ENCODE measurements at regions not wholly inside any gene's neighbourhood (a gene's known extent, or its start where the extent isn't known, plus 50 kb on each side); places are given as distances from the start of the nearest gene placed in this dataset.
"Not testable (repeated sequence)": the region's sequence is repeated elsewhere in the genome, so short reads cannot be mapped to it uniquely, and the experiment has no call there.

GRCh38 chr16:65278874-65279273 is 157.0 kb upstream of the CDH11 start:
- DNase-seq = no peak

- DNase-seq = no peak
These were observed 152.7 kb upstream of the CDH11 start for GRCh38 chr16:65274566-65274965.

GRCh38 chr16:65272699-65273414 is 151.0 kb upstream of the CDH11 start:
- DNase-seq = no peak

GRCh38 chr16:65271996-65272395 is 150.1 kb upstream of the CDH11 start:
- no peak for DNase-seq

GRCh38 chr16:65268331-65268730 is 146.5 kb upstream of the CDH11 start:
- DNase-seq = no peak

GRCh38 chr16:65263896-65264295 is 142.0 kb upstream of the CDH11 start:
- DNase-seq = no peak

- no peak for DNase-seq
These were observed 138.9 kb upstream of the CDH11 start for GRCh38 chr16:65260746-65261145.

- DNase-seq = no peak
These were observed 132.3 kb upstream of the CDH11 start for GRCh38 chr16:65254144-65254543.

GRCh38 chr16:65249768-65250167 is 127.9 kb upstream of the CDH11 start:
- no peak for DNase-seq

- DNase-seq = no peak
These were observed 122.9 kb upstream of the CDH11 start for GRCh38 chr16:65244787-65245186.

GRCh38 chr16:65235339-65236177 is 113.7 kb upstream of the CDH11 start:
- no peak for DNase-seq

GRCh38 chr16:65234721-65235320 is 113.0 kb upstream of the CDH11 start:
- not testable (repeated sequence) for DNase-seq

GRCh38 chr16:65229191-65229662 is 107.4 kb upstream of the CDH11 start:
- DNase-seq = no peak

- DNase-seq = no peak
These were observed 105.4 kb upstream of the CDH11 start for GRCh38 chr16:65227150-65227835.

GRCh38 chr16:65226077-65226476 is 104.2 kb upstream of the CDH11 start:
- DNase-seq = no peak

- no peak for DNase-seq
These were observed 103.6 kb upstream of the CDH11 start for GRCh38 chr16:65225488-65225887.

GRCh38 chr16:65224994-65225393 is 103.1 kb upstream of the CDH11 start:
- no peak for DNase-seq

GRCh38 chr16:65224471-65224870 is 102.6 kb upstream of the CDH11 start:
- DNase-seq = no peak

- no peak for DNase-seq
These were observed 101.5 kb upstream of the CDH11 start for GRCh38 chr16:65223335-65223734.

GRCh38 chr16:65222536-65222935 is 100.7 kb upstream of the CDH11 start:
- no peak for DNase-seq

GRCh38 chr16:65222049-65222448 is 100.2 kb upstream of the CDH11 start:
- DNase-seq = no peak

GRCh38 chr16:65219786-65220185 is 97.9 kb upstream of the CDH11 start:
- DNase-seq = no peak

GRCh38 chr16:65218348-65218747 is 96.5 kb upstream of the CDH11 start:
- DNase-seq = no peak
